Heart left ventricle (tissue), 16 donors: ENCODE measurements at regions not wholly inside any gene's neighbourhood (a gene's known extent, or its start where the extent isn't known, plus 50 kb on each side); places are given as distances from the start of the nearest gene placed in this dataset.

Experiments used
- ATAC-seq, 4 donors: fragments of 200-7000 bp; cut with Tn5 transposase; one replicate each; pipeline ENCODE4 v1.9.1; 2020 to 2022; ENCODE audit warnings: moderate library complexity in 4 of 4, mild to moderate bottlenecking in 3 of 4, moderate number of reproducible peaks in 1 of 4
- DNase-seq, 5 donors: peaks; one replicate each; pipeline ENCODE4 v3.0.0-alpha.2; 2020
- H3K27ac ChIP-seq, 12 donors: fragments of 200-600 bp; sonication (generic) in 4 of 12; one replicate each; pipeline versions ENCODE4 v1.5.0 to v1.8.0; 2016 to 2022; ENCODE audit warnings: mild to moderate bottlenecking in 2 of 12
- H3K27me3 ChIP-seq, 9 donors: fragments of 200-600 bp; sonication (generic) in 2 of 9; one replicate each; pipeline versions ENCODE4 v1.5.1 to v1.8.0; 2016 to 2022; ENCODE audit warnings: mild to moderate bottlenecking in 3 of 9
- H3K36me3 ChIP-seq, 9 donors: fragments of 200-600 bp; sonication (generic) in 2 of 9; one replicate each; pipeline versions ENCODE4 v1.5.0 to v1.8.0; 2018 to 2022; ENCODE audit warnings: mild to moderate bottlenecking in 2 of 9
- H3K4me1 ChIP-seq, 12 donors: fragments of 200-600 bp; sonication (generic) in 4 of 12; one replicate each; pipeline versions ENCODE4 v1.5.0 to v1.8.0; 2016 to 2022; ENCODE audit warnings: mild to moderate bottlenecking in 3 of 12
- H3K4me3 ChIP-seq, 12 donors: fragments of 200-600 bp; sonication (generic) in 4 of 12; one replicate each; pipeline versions ENCODE4 v1.5.0 to v1.8.0; 2017 to 2022; ENCODE audit warnings: mild to moderate bottlenecking in 9 of 12, moderate library complexity in 4 of 12
- H3K9me3 ChIP-seq, 12 donors: fragments of 200-600 bp; sonication (generic) in 4 of 12; one replicate each; pipeline versions ENCODE4 v1.5.0 to v1.8.0; 2016 to 2022; ENCODE audit warnings: mild to moderate bottlenecking in 1 of 12
- POLR2A ChIP-seq, 2 donors: fragments of 450-650 bp; IDR thresholded peaks; one replicate each; pipeline ENCODE4 v1.6.1; 2017; ENCODE audit warnings: antibody characterized with exemption in 2 of 2, mild to moderate bottlenecking in 2 of 2, moderate library complexity in 2 of 2
- WGBS, 4 donors: extraction: QIAGEN DNeasy Blood & Tissue Kit in 2 of 4; methylation state at CpG; one replicate each; pipeline versions ENCODE4 v1.1.5 to v1.1.7; 2013 to 2018; 5-methylcytosine and 5-hydroxymethylcytosine counted together
- intact Hi-C, 10 donors: fragments of 100-400 bp; cut with DNase I; formaldehyde crosslinking; loops; one replicate each; pipeline versions ENCODE4 v1.11.1 to v1.14.2; 2022
- TF ChIP-seq, protein P1 (sequence below), 12 donors: fragments of 200-600 bp; sonication (generic) in 4 of 12; IDR thresholded peaks; one replicate each; pipeline versions ENCODE4 v1.5.0 to v1.8.0; 2018 to 2022; ENCODE audit warnings: antibody characterized with exemption in 12 of 12, mild to moderate bottlenecking in 5 of 12
- donor health status: ischemic (EF 13 %, LVEDD 7.1; RV severe dilation, severe dysfunction).
- donor health status: healthy with polysubstance abuse.
- donor health status: DM: no; HTN: yes; CAD: no.
- donor health status: DM: no; HTN: no; CAD: no.
- donor health status: ischemic (EF 25% LVEDD 6.9; RV normal size, moderate dysfunction).
- donor health status: ischemic (EF 25% LVEDD 5.7; RV mildly dilated, moderate dysfunction).
- donor health status: healthy.
- donor health status: DM: yes; HTN: yes; CAD: no.
- donor health status: ischemic (EF 35%, LVEDD 5.7; RV mildly dilated, moderate dysfunction).
- donor health status: nonischemic (EF 11% LVEDD 7.7; RV severe dilation, severe dysfunction).
- donor health status: DM: yes; HTN: yes; CAD: no.
- donor health status: PGD.
- donor health status: ischemic (EF 29% LVEDD 5.4; RV normal size, mild dysfunction).
- donor health status: nonischemic (EF 23%, LVEDD 6.1; RV moderate dilation, normal function).

DNA sequence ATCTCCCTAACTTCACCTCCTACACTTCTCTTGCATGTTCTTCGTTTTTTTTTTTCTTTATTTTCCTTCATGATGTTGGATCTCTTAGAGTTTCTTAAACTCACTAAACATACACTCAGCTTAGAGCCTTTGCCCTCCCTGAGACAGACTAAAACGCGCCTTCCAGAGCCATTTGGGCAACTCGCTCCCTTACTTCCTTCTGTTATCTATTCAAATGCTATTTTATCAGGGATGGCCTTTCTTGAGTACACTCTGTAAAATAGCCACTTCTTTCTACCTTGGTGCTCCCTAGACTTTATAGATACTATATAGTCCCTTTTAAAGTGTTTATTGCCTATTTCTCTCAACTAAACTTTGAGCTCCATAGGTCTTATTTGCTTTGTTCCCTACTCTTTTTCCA is 598.2 kb upstream of the NECTIN3 start:
- H3K9me3 ChIP-seq, result no peaks in the 10 kb centered on the region
- H3K27ac ChIP-seq, result no peak overlapping the region
- no peak overlapping the region for H3K4me3 ChIP-seq
- WGBS, 4 donors, result 67 to 78% (median 71%) methylated on average over 4 of the region's 4 CpGs
- no peak for DNase-seq
- H3K4me1 ChIP-seq, result no peaks in the 10 kb centered on the region
- no peaks in the 10 kb centered on the region for H3K27me3 ChIP-seq
- ATAC-seq, result no peak
- no peaks in the 10 kb centered on the region for H3K36me3 ChIP-seq
- TF ChIP-seq, protein P1, sequence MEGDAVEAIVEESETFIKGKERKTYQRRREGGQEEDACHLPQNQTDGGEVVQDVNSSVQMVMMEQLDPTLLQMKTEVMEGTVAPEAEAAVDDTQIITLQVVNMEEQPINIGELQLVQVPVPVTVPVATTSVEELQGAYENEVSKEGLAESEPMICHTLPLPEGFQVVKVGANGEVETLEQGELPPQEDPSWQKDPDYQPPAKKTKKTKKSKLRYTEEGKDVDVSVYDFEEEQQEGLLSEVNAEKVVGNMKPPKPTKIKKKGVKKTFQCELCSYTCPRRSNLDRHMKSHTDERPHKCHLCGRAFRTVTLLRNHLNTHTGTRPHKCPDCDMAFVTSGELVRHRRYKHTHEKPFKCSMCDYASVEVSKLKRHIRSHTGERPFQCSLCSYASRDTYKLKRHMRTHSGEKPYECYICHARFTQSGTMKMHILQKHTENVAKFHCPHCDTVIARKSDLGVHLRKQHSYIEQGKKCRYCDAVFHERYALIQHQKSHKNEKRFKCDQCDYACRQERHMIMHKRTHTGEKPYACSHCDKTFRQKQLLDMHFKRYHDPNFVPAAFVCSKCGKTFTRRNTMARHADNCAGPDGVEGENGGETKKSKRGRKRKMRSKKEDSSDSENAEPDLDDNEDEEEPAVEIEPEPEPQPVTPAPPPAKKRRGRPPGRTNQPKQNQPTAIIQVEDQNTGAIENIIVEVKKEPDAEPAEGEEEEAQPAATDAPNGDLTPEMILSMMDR (IDR thresholded peaks at IDR 0.05), result no peak
- no peak for TF ChIP-seq POLR2A (IDR thresholded peaks at IDR 0.05)
- intact Hi-C loops, result no loop called here

DNA sequence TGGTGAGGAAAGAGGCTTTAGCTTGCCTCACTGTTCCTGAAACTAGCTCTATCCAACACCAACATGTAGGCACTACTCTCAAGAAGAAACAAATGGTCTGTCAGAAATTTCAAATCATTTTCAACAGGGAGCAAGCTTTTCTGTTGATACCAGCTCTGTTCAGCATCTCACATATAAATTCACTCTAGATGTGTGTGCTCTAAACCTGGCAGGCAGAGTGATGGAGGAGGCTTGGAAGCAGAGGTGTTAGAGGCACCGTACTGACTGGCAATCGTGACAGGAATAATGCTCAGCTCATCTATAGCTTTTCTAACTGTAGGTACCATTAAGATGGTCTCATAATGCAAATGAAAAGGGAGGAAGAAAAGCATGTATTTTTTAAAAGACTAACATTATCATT is 597.2 kb upstream of the NECTIN3 start:
- Histone ChIP-seq H3K36me3 (no peaks in the 10 kb centered on the region), H3K27me3 (no peaks in the 10 kb centered on the region), H3K27ac (no peak overlapping the region), H3K4me3 (no peak overlapping the region), H3K4me1 (no peaks in the 10 kb centered on the region), H3K9me3 (no peaks in the 10 kb centered on the region)
- DNase-seq (no peak), ATAC-seq (no peak)
- TF ChIP-seq, protein P1 (IDR thresholded peaks at IDR 0.05), result no peak
- TF ChIP-seq POLR2A (IDR thresholded peaks at IDR 0.05), result no peak
- WGBS, 4 donors, result 53 to 82% (median 76%) methylated on average over 2 of the region's 2 CpGs
- intact Hi-C loops, result no loop called here

DNA sequence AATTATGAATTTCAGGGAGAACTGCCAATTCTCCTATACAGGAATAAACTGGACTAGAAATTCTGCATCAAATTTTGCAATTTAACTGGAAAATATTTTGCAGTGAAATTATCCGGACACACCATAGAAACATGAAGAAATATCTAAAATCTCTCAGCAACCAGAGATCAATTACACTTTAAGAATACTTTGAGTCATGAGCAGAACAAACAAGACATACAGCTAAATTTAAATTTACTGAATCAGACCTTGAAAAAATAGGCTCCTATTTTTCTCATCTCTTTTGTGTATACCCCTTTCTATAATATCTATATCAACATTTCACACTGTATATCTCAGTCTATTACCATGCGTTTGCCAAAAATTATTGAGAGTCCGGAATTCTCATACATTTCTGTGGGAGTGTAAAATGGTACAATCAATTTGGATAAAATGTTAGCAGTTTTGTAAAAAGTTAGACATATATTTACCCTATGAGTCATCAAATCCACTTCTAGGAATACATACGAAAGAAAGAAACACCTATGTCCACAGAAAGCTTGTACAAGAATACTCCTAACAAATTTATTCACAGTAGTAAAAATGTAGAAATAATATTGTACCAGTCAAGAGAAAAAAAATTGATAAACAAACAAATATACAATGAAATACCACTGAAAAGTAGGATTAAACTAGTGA is 593.1 kb upstream of the NECTIN3 start:
- no peaks in the 10 kb centered on the region for H3K4me1 ChIP-seq
- H3K9me3 ChIP-seq, result peaks cover 0 to 14% (median 0%) of the 10 kb centered on the region in 12 donors
- H3K36me3 ChIP-seq, result no peaks in the 10 kb centered on the region
- ATAC-seq (no peak), DNase-seq (no peak)
- H3K27ac ChIP-seq, result no peak overlapping the region
- intact Hi-C loops, result no loop called here
- H3K27me3 ChIP-seq, result no peaks in the 10 kb centered on the region
- H3K4me3 ChIP-seq, result no peak overlapping the region
- no peak for TF ChIP-seq POLR2A (IDR thresholded peaks at IDR 0.05)
- TF ChIP-seq, protein P1 (IDR thresholded peaks at IDR 0.05), result no peak
- WGBS, 4 donors, result 84 to 86% (median 85%) methylated on average over 4 of the region's 4 CpGs

DNA sequence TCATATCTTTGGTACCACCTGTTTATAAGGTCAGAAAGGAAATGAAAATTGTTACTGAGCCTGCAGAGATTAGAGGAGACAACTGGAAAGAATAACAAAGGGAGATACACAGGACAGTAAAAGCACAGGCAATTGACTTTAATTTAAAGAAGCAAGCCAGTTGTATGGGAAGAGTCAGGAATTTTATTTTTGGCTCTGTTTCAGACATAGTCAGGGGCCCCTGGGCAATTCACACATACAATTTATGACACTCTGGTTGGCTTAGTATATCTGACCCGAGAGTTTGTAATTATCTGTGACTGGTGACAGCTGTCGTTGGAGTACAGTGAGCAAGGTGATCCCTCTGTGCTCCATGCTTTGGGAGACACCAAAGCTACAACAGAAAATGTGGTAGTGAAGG is 591.9 kb upstream of the NECTIN3 start:
- TF ChIP-seq, protein P1 (IDR thresholded peaks at IDR 0.05), result no peak
- no peak for TF ChIP-seq POLR2A (IDR thresholded peaks at IDR 0.05)
- WGBS, 4 donors, result 4 to 12% (median 7%) methylated on average over 2 of the region's 2 CpGs
- H3K9me3 ChIP-seq, result peaks cover 0 to 22% (median 4%) of the 10 kb centered on the region in 12 donors
- no peaks in the 10 kb centered on the region for H3K27me3 ChIP-seq
- DNase-seq, result no peak
- no peaks in the 10 kb centered on the region for H3K4me1 ChIP-seq
- H3K27ac ChIP-seq, result no peak overlapping the region
- intact Hi-C loops, result no loop called here
- no peak for ATAC-seq
- no peaks in the 10 kb centered on the region for H3K36me3 ChIP-seq
- H3K4me3 ChIP-seq, result no peak overlapping the region
